H9 (cell line): ENCODE measurements at regions not wholly inside any gene's neighbourhood (a gene's known extent, or its start where the extent isn't known, plus 50 kb on each side); places are given as distances from the start of the nearest gene placed in this dataset.

ENCODE experiments used
- DNase-seq: peaks from one replicate; pipeline ENCODE4 v3.0.0-alpha.2; 2017
- H2AFZ ChIP-seq: one replicate; pipeline ENCODE4 v1.6.1; 2013; ENCODE audit warnings: mild to moderate bottlenecking, low read length, control low read depth, moderate library complexity
- H2AK5ac ChIP-seq: 2 replicates; pipeline ENCODE4 v1.6.1; 2013; ENCODE audit warnings: low read length, control low read depth, mixed read lengths; ENCODE audit not compliant: insufficient read length
- H2BK120ac ChIP-seq: one replicate; pipeline ENCODE4 v1.6.1; 2013; ENCODE audit warnings: low read depth, mild to moderate bottlenecking, low read length, control low read depth, inconsistent platforms; ENCODE audit not compliant: poor library complexity, severe bottlenecking
- H2BK12ac ChIP-seq: 2 replicates; pipeline ENCODE4 v1.6.1; 2013; ENCODE audit warnings: low read length, control low read depth, mixed read lengths, low read depth; ENCODE audit not compliant: insufficient read length
- H2BK15ac ChIP-seq: 2 replicates; pipeline ENCODE4 v1.6.1; 2013; ENCODE audit warnings: low read depth, low read length, control low read depth
- H2BK20ac ChIP-seq: one replicate; pipeline ENCODE4 v1.6.1; 2013; ENCODE audit warnings: low read depth, mild to moderate bottlenecking, low read length, control low read depth, inconsistent platforms; ENCODE audit not compliant: poor library complexity, severe bottlenecking
- H2BK5ac ChIP-seq: 2 replicates; pipeline ENCODE4 v1.6.1; 2013; ENCODE audit warnings: low read length, control low read depth, mixed read lengths; ENCODE audit not compliant: insufficient read length
- H3K14ac ChIP-seq: 2 replicates; pipeline ENCODE4 v1.6.1; 2013; ENCODE audit warnings: low read length, control low read depth; ENCODE audit not compliant: insufficient read depth
- H3K18ac ChIP-seq: 2 replicates; pipeline ENCODE4 v1.6.1; 2013; ENCODE audit warnings: low read depth, mild to moderate bottlenecking, mixed read lengths, low read length, control low read depth; ENCODE audit not compliant: insufficient read length
- H3K23ac ChIP-seq: 2 replicates; pipeline ENCODE4 v1.6.1; 2013; ENCODE audit warnings: low read length, control low read depth, mixed read lengths, low read depth; ENCODE audit not compliant: insufficient read length
- H3K23me2 ChIP-seq: 2 replicates; pipeline ENCODE4 v1.6.1; 2013; ENCODE audit warnings: low read depth, mild to moderate bottlenecking, mixed read lengths, low read length, control low read depth; ENCODE audit not compliant: insufficient read length, poor library complexity, severe bottlenecking
- H3K27ac ChIP-seq: 2 replicates; pipeline ENCODE4 v1.5.1; 2013; ENCODE audit warnings: low read length, control low read depth, mixed read lengths, low read depth; ENCODE audit not compliant: insufficient read length
- H3K27me3 ChIP-seq: 2 replicates; pipeline ENCODE4 v1.6.1; 2013; ENCODE audit warnings: low read length, control low read depth, inconsistent platforms; ENCODE audit not compliant: insufficient read depth
- H3K4ac ChIP-seq: 2 replicates; pipeline ENCODE4 v1.6.1; 2013; ENCODE audit warnings: low read depth, mild to moderate bottlenecking, control low read depth, inconsistent platforms, low read length, moderate library complexity
- H3K4me1 ChIP-seq: 2 replicates; pipeline ENCODE4 v1.6.1; 2013; ENCODE audit warnings: low read length, control low read depth, inconsistent platforms; ENCODE audit not compliant: insufficient read depth
- H3K4me2 ChIP-seq: 2 replicates; pipeline ENCODE4 v1.6.1; 2013; ENCODE audit warnings: low read length, control low read depth, mixed read lengths; ENCODE audit not compliant: insufficient read length, insufficient read depth
- H3K56ac ChIP-seq: 2 replicates; pipeline ENCODE4 v1.6.1; 2013; ENCODE audit warnings: low read depth, mild to moderate bottlenecking, mixed read lengths, low read length, control low read depth; ENCODE audit not compliant: insufficient read length
- H3K79me1 ChIP-seq: 2 replicates; pipeline ENCODE4 v1.6.1; 2013; ENCODE audit warnings: low read depth, mild to moderate bottlenecking, moderate library complexity, low read length, control low read depth, inconsistent platforms; ENCODE audit not compliant: insufficient read depth, poor library complexity, severe bottlenecking
- H3K79me2 ChIP-seq: 2 replicates; pipeline ENCODE4 v1.6.1; 2013; ENCODE audit warnings: low read length, control low read depth, inconsistent platforms; ENCODE audit not compliant: insufficient read depth
- H3K9ac ChIP-seq: 2 replicates; pipeline ENCODE4 v1.6.1; 2013; ENCODE audit warnings: low read length, control low read depth, mixed read lengths; ENCODE audit not compliant: insufficient read length; ENCODE audit errors: extremely low read depth
- H3K9me3 ChIP-seq: one replicate; pipeline ENCODE4 v1.6.1; 2013; ENCODE audit warnings: low read depth, low read length, inconsistent platforms; ENCODE audit not compliant: control insufficient read depth
- H3T11ph ChIP-seq: one replicate; pipeline ENCODE4 v1.6.1; 2013; ENCODE audit warnings: mild to moderate bottlenecking, low read length, control low read depth, inconsistent platforms
- H4K20me1 ChIP-seq: one replicate; pipeline ENCODE4 v1.6.1; 2013; ENCODE audit not compliant: control insufficient read depth, insufficient read length, insufficient read depth
- H4K5ac ChIP-seq: 2 replicates; pipeline ENCODE4 v1.6.1; 2013; ENCODE audit warnings: low read depth, mild to moderate bottlenecking, mixed read lengths, low read length, control low read depth; ENCODE audit not compliant: insufficient read length
- H4K8ac ChIP-seq: replicated peaks from 2 replicates; pipeline ENCODE4 v1.6.1; 2013; ENCODE audit warnings: low read length, control low read depth, mixed read lengths, low read depth; ENCODE audit not compliant: insufficient read length
- H4K91ac ChIP-seq: 2 replicates; pipeline ENCODE4 v1.6.1; 2013; ENCODE audit warnings: low read depth, mild to moderate bottlenecking, moderate library complexity, mixed read lengths, low read length, control low read depth; ENCODE audit not compliant: insufficient read length
- H3K27ac Mint-ChIP-seq, 3 experiments: 2 replicates in 2 of 3; 3 replicates in 1 of 3; pipeline ENCODE4 v1.8.0; 2020 to 2021; ENCODE audit warnings: mixed read lengths in 3 of 3, mild to moderate bottlenecking in 1 of 3, moderate library complexity in 1 of 3
- H3K27me3 Mint-ChIP-seq: 2 replicates; pipeline ENCODE4 v1.8.0; 2021; ENCODE audit warnings: low read depth, mild to moderate bottlenecking, moderate library complexity, mixed read lengths
- H3K36me3 Mint-ChIP-seq, 3 experiments: 2 replicates in 2 of 3; 3 replicates in 1 of 3; pipeline ENCODE4 v1.8.0; 2020 to 2021; ENCODE audit warnings: low read depth in 3 of 3, mixed read lengths in 3 of 3; ENCODE audit not compliant: insufficient read depth in 1 of 3
- H3K4me1 Mint-ChIP-seq, 2 experiments: 2 replicates each; pipeline ENCODE4 v1.8.0; 2020; ENCODE audit warnings: mixed read lengths in 2 of 2
- H3K4me3 Mint-ChIP-seq, 2 experiments: 2 replicates in 1 of 2; 3 replicates in 1 of 2; pipeline ENCODE4 v1.8.0; 2020 to 2021; ENCODE audit warnings: mild to moderate bottlenecking in 2 of 2, mixed read lengths in 2 of 2, moderate library complexity in 1 of 2
- H3K9me3 Mint-ChIP-seq, 2 experiments: 2 replicates in 1 of 2; 3 replicates in 1 of 2; pipeline ENCODE4 v1.8.0; 2020; ENCODE audit warnings: mild to moderate bottlenecking in 2 of 2, mixed read lengths in 2 of 2, moderate library complexity in 1 of 2
- CTCF ChIP-seq: fragments of 200-600 bp; sonication (generic); conservative IDR thresholded peaks from 3 replicates; pipeline ENCODE4 v1.8.0; 2021; ENCODE audit warnings: antibody characterized with exemption, mild to moderate bottlenecking
- WGBS: extraction: QIAGEN DNeasy Blood & Tissue Kit; methylation state at CpG from one replicate; pipeline ENCODE4 v1.1.7; 2013; ENCODE audit warnings: missing lambda C conversion rate, low lambda C conversion rate, mixed read lengths; ENCODE audit not compliant: insufficient read length; ENCODE audit errors: extremely low coverage; 5-methylcytosine and 5-hydroxymethylcytosine counted together

DNA sequence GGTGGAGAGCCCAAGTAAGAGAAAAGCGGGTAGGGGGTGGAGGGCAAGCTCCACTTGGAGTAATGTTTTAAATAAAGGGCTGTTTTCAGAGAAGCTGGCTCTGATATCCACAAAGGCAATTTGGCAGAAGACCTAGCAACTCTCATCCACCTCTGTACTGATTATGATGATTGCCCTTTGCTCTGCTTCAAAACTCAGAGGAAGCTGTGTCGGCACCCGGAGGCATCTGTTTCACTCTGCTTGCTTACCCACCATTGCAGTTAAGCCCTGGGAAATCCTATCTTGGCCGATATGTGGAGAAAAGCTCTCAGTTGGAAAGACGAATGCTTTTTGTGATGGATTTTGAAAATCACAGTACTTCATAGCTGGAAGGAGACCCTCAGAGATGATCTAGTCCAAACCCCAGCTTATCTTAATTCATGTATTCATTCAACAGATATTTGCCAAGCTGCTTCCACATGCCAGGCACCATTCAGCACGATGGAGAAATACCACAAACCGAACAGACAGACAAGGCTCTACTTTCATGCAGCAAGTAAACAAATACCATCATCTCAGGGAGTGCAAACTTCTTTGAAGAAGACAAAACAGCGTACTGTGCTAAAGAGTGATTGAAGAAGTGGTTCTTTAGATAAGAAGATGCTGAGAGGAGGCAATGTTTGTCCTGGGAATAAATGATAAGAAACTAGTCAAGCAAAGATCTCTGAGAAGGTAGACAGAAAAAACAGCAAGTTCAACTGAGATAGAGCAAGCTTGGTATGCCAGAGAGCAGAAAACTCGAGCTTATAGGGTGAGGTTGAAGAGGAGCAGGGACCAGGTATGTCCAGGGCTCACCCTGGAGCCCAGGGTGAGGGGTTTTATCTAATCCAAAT, 140.4 kb upstream of the SPDL1 start:
- Histone ChIP-seq H3K27ac (no peak overlapping the region), H3T11ph (no peak overlapping the region), H3K23ac (no peak overlapping the region), H3K23me2 (no peaks in the 10 kb centered on the region), H3K27me3 (no peaks in the 10 kb centered on the region), H3K14ac (no peak overlapping the region), H4K20me1 (no peaks in the 10 kb centered on the region), H2AK5ac (no peak overlapping the region), H4K5ac (no peak overlapping the region), H2BK120ac (no peak overlapping the region), H3K56ac (no peak overlapping the region), H2BK15ac (no peak overlapping the region), H4K8ac (no peak overlapping the region), H3K18ac (no peak overlapping the region), H3K79me2 (no peaks in the 10 kb centered on the region), H2BK12ac (no peak overlapping the region), H3K4me2 (no peak overlapping the region), H3K4ac (no peak overlapping the region), H4K91ac (no peak overlapping the region), H3K9ac (no peak overlapping the region), H3K4me1 (no peaks in the 10 kb centered on the region), H2AFZ (no peak overlapping the region), H3K9me3 (no peaks in the 10 kb centered on the region), H2BK20ac (no peak overlapping the region), H3K79me1 (no peaks in the 10 kb centered on the region), H2BK5ac (no peak overlapping the region)
- WGBS, result no CpG with 5 or more reads among the region's 9 CpGs
- Mint-ChIP-seq H3K4me1 (no peaks in the 10 kb centered on the region), H3K27me3 (peaks cover 4% of the 10 kb centered on the region; the same call in 1 of the 2 replicates), H3K9me3 (no peaks in the 10 kb centered on the region), H3K36me3 (no peaks in the 10 kb centered on the region), H3K4me3 (no peak overlapping the region), H3K27ac (no peak overlapping the region)
- no peak for TF ChIP-seq CTCF
- DNase-seq, result no peak
